ENCODE measurements at regions not wholly inside any gene's neighbourhood (a gene's known extent, or its start where the extent isn't known, plus 50 kb on each side); places are given as distances from the start of the nearest gene placed in this dataset.

- Histone ChIP-seq H3K9ac (no peak overlapping the region), H3K27me3 (ENCODE audit: control insufficient read depth, insufficient read depth, low read length) (no peaks in the 10 kb centered on the region), H3K4me3 (ENCODE audit: low read depth, low read length) (no peak overlapping the region), H3K4me2 (ENCODE audit: low read length) (no peak overlapping the region), H3K9me3 (ENCODE audit: control insufficient read depth, low read length) (no peaks in the 10 kb centered on the region), H3K27ac (no peak overlapping the region), H3K79me2 (no peaks in the 10 kb centered on the region), H3K36me3 (ENCODE audit: control insufficient read depth, insufficient read depth, low read length) (no peaks in the 10 kb centered on the region), H3K4me1 (no peaks in the 10 kb centered on the region), H2AFZ (no peak overlapping the region)
- no peak for TF ChIP-seq CTCF (IDR thresholded peaks at IDR 0.05)
These were observed 304.8 kb upstream of the ISX start for GRCh38 chr22:34761111-34761510.

- Histone ChIP-seq H3K27ac (no peak overlapping the region), H3K36me3 (ENCODE audit: control insufficient read depth, insufficient read depth, low read length) (no peaks in the 10 kb centered on the region), H3K79me2 (no peaks in the 10 kb centered on the region), H3K4me2 (ENCODE audit: low read length) (no peak overlapping the region), H3K4me1 (no peaks in the 10 kb centered on the region), H3K27me3 (ENCODE audit: control insufficient read depth, insufficient read depth, low read length) (no peaks in the 10 kb centered on the region), H2AFZ (no peak overlapping the region), H3K9me3 (ENCODE audit: control insufficient read depth, low read length) (no peaks in the 10 kb centered on the region), H3K4me3 (ENCODE audit: low read depth, low read length) (no peak overlapping the region), H3K9ac (no peak overlapping the region)
- TF ChIP-seq CTCF (IDR thresholded peaks at IDR 0.05) = no peak
These were observed 302.5 kb upstream of the ISX start for GRCh38 chr22:34763496-34763895.

DNA sequence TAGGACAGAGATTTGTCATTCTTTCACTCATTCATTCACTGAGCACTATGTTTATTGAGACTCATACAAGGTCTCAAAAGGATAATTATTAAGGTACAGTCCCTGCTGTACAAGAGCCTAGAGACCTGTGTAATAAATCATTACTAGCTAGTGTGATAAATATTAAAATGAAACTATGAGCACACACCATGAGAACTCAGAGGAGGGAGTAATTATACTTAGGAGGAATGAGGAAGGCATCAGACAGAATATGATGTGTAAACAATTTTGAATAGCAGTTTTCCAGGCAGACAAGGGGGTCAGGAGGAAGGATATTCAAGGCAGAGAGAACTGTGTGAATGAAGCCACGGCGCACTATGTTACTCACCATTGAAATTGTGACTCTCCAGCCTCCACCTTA, 300.8 kb upstream of the ISX start:
- no peaks in the 10 kb centered on the region for H3K79me2 ChIP-seq
- no peak for TF ChIP-seq CTCF (IDR thresholded peaks at IDR 0.05)
- no peak overlapping the region for H3K4me3 ChIP-seq (ENCODE audit: low read depth, low read length)
- H3K9me3 ChIP-seq (ENCODE audit: control insufficient read depth, low read length) = no peaks in the 10 kb centered on the region
- no peaks in the 10 kb centered on the region for H3K36me3 ChIP-seq (ENCODE audit: control insufficient read depth, insufficient read depth, low read length)
- H3K4me2 ChIP-seq (ENCODE audit: low read length) = no peak overlapping the region
- H3K9ac ChIP-seq = no peak overlapping the region
- no peaks in the 10 kb centered on the region for H3K4me1 ChIP-seq
- no peak overlapping the region for H3K27ac ChIP-seq
- H3K27me3 ChIP-seq (ENCODE audit: control insufficient read depth, insufficient read depth, low read length) = no peaks in the 10 kb centered on the region
- H2AFZ ChIP-seq = no peak overlapping the region

DNA sequence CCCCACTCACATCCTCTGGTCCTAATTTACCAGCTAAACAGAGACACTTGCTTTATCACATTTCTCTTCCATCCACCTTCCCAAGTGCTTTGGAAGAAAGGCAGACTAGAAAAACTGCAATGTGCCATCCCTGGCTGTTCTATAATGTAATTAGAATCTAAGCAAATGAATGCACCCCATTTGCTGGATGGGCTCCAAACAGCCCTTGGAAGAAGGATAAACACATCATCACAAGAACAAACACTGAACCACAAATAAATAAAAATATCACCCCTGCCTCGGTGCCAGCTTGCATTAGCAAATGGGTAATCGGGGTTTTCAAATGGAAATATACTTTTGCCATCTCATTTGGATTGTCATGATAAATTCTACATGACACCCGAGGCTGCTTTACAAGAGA, 296.6 kb upstream of the ISX start:
- H3K4me3 ChIP-seq (ENCODE audit: low read depth, low read length) = no peak overlapping the region
- H3K79me2 ChIP-seq = no peaks in the 10 kb centered on the region
- no peak overlapping the region for H3K4me2 ChIP-seq (ENCODE audit: low read length)
- TF ChIP-seq CTCF (IDR thresholded peaks at IDR 0.05) = no peak
- no peaks in the 10 kb centered on the region for H3K9me3 ChIP-seq (ENCODE audit: control insufficient read depth, low read length)
- no peak overlapping the region for H3K27ac ChIP-seq
- no peaks in the 10 kb centered on the region for H3K27me3 ChIP-seq (ENCODE audit: control insufficient read depth, insufficient read depth, low read length)
- H3K36me3 ChIP-seq (ENCODE audit: control insufficient read depth, insufficient read depth, low read length) = no peaks in the 10 kb centered on the region
- no peaks in the 10 kb centered on the region for H3K4me1 ChIP-seq
- no peak overlapping the region for H2AFZ ChIP-seq
- H3K9ac ChIP-seq = no peak overlapping the region

DNA sequence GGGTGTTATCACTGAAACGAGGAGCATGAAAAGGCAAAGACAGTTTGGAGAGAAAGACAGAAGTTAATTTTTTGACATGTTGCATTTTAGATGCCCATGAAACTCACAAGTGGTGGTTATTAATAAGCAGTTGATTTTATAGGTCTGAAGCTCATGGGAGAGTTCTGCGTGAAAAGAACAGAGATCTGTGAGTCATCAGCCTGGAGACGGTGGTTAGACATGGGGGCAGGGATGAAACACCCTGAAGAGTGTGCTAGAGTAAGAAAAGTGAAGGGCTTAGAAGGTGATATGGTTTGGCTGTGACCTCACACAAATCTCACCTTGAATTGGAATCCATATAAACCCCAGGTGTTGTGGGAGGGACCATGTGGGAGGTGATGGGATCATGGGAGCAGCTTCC, 289.1 kb upstream of the ISX start:
- no peaks in the 10 kb centered on the region for H3K79me2 ChIP-seq
- no peak overlapping the region for H3K4me2 ChIP-seq (ENCODE audit: low read length)
- no peaks in the 10 kb centered on the region for H3K36me3 ChIP-seq (ENCODE audit: control insufficient read depth, insufficient read depth, low read length)
- no peak overlapping the region for H3K4me3 ChIP-seq (ENCODE audit: low read depth, low read length)
- no peaks in the 10 kb centered on the region for H3K4me1 ChIP-seq
- H2AFZ ChIP-seq = no peak overlapping the region
- H3K9me3 ChIP-seq (ENCODE audit: control insufficient read depth, low read length) = no peaks in the 10 kb centered on the region
- H3K27me3 ChIP-seq (ENCODE audit: control insufficient read depth, insufficient read depth, low read length) = no peaks in the 10 kb centered on the region
- H3K9ac ChIP-seq = no peak overlapping the region
- no peak for TF ChIP-seq CTCF (IDR thresholded peaks at IDR 0.05)
- H3K27ac ChIP-seq = no peak overlapping the region
